ENCODE measurements at regions not wholly inside any gene's neighbourhood (a gene's known extent, or its start where the extent isn't known, plus 50 kb on each side); places are given as distances from the start of the nearest gene placed in this dataset.

DNA sequence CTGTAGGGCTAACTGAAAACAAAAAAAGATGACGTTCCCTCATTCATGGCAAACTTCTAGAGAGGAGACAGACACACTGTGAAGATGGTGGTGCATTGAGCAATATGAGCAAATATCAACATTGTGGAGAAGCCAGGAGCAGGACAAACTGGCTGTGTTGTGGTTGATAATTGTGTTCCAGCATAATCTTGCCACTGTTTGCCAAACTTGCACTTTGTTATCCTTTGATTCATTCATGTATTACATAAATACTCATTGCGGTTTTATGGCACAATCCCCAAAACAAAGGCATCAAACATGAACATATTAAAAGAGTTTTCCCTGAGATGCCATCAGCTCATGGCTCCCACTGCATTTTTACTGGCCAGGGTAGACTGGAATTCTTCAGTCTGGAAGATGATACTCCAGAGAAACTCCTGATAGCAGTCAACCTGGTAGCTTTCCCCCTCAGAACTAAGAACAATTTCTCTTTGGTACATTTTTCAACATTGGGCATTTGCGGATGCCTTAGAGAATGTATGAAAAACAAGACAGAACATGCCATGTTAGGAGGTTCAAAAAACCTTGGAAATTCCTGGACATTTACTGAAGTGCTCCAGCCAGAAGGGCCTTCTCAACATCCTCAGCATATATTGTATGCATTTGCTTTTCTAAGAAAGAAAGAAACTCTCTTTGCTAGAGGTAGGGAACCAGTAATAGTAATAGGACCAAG, 487.4 kb upstream of the CELF4 start:
- no peak for DNase-seq

DNA sequence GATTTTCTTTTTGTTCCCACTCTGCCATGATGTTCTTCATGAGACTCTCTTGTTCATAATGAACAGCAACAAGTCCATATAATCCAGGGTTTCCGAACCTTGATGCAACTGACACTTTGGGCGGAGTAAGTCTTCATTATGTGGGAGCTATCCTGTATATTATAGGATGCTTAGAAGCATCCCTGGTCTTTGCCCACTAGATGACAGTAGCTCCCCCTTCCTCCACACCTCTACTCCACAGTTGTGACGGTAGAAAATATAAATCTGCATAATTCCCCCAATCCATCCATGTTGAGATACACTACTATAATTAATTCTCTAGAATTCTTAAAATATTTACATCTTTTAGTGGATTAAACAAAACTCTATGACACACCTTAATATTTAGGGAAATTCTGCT, 482.2 kb upstream of the CELF4 start:
- DNase-seq = no peak

DNA sequence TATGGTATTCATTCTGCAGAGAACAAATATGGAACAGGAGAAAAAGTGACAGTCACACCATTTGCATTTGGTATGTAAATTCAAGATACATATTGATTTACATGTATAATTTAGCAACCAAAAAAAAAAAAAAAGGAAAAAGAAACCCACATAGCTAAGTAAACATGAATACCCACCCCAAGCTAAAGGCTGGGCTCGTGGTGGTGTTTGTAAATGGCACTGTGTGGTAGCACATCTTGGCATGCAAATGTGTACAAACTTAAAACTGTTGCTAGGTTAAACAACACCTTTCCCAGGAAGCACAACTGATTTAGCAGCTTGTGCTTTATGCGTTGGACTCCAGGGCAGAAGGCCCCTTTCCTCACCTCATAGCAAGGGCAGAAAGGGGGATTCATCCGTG, 481.1 kb upstream of the CELF4 start:
- DNase-seq = no peak

GRCh38 chr18:38045845-38046244, 480.2 kb upstream of the CELF4 start:
- DNase-seq = no peak

GRCh38 chr18:38042211-38042890, 476.8 kb upstream of the CELF4 start:
- no peak for DNase-seq

- no peak for DNase-seq
Measured at GRCh38 chr18:38038242-38038641, 472.6 kb upstream of the CELF4 start.

GRCh38 chr18:38035193-38035592, 469.6 kb upstream of the CELF4 start:
- no peak for DNase-seq

DNA sequence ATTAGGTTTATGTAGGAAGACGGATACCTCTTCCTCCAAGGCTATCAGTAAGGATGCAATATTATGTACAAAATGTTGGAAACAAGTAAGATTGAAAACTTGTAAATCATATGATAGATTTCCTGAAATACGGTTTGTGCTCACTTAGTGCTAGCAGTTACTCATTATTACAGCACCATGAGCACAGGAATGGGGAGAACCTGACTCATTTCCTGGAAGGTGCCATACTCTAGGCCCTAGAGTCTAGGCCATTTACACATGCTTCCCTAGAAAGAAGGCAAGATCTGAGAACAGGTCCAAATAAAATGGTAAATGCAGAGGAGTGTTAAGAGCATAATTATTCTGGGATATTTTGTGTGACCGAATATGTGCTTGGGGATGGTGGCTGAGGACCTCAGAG, 467.7 kb upstream of the CELF4 start:
- DNase-seq = no peak

DNA sequence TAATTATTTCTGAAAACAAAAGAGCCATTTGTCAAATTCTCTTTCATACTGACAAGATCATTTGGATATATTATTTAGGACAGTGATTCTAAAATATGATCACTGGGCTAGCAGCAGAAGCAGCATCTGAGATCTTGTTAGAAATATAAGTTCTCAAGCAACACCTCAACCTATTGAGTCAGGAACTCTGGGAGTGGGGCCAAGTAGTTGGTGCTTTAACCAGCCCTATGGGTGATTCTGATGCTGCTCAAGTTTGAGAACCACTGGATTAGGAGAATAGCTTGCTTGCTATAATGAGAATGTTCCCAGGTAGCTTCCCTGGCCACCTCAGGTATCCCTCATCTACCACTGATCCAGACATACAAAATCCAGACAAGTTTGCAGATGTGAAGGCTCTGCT, 466.9 kb upstream of the CELF4 start:
- DNase-seq = no peak

GRCh38 chr18:38028946-38029345, 463.3 kb upstream of the CELF4 start:
- no peak for DNase-seq

DNA sequence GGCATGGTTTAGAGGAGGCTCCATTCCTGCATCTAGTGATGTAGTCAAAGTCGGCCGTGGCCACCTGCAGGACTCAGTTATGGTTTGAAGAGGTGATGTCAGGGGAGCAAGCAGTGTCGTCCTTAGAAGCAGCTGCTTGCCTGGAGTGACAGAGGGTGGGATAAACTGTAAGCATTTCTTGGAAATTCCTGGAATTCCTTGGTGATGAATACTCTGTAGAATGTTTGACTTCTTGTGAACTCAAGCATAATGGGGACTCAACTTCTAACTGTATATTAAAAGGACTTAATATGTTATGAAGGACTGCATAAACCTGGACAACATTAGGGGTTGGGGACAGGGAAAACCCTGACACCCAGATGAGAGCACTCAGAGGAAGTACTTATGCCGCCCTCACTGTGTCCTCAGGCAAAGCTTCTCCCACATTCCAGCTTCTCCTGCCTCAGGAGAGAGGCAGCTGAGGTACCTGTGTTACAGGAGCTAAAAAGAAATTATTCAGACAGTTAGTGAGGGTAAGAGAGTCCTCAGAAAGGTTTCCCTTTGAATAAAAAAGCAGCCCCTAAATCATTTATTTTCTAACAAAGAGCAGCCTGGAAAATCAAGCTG, 459.9 kb upstream of the CELF4 start:
- DNase-seq = no peak

DNA sequence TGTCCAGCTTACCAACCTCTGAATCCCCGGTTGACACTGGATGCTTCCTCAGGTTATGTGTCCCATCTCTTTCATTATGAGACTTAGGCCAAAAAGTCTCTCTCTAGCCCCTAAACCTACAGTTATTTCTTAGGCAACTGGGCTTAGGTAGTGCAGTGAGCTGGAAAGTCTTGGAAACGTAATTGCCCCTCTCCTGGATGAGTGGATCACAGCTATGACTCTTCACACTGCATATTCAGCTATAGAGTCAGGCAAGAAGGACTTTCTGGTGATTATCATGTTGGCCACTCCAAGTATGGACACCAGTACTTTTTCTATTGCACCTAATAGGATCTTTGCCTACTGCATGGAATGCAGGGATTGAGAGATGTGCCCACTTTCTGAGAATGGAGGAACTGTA, 458.3 kb upstream of the CELF4 start:
- no peak for DNase-seq

GRCh38 chr18:38022234-38022633, 456.6 kb upstream of the CELF4 start:
- no peak for DNase-seq

DNA sequence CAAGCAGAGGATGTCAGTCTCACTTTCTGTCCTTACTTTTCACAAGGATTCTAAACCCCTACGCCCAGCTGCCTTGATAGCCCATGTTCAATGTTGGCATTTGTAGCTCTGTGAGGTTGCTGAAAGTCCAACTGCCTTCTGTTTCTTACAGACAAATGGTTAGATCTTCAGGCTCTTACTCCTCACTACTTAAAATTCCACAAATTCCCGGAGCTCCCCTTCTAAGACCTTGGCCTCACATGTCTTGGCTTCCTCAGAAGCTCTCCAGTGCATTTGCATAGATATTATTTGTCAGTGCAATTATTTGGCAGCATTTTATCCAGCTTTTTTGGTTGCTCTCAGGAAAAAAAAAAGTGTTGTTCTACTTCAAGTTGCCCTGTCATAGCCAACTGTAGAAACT, 453.7 kb upstream of the CELF4 start:
- no peak for DNase-seq

DNA sequence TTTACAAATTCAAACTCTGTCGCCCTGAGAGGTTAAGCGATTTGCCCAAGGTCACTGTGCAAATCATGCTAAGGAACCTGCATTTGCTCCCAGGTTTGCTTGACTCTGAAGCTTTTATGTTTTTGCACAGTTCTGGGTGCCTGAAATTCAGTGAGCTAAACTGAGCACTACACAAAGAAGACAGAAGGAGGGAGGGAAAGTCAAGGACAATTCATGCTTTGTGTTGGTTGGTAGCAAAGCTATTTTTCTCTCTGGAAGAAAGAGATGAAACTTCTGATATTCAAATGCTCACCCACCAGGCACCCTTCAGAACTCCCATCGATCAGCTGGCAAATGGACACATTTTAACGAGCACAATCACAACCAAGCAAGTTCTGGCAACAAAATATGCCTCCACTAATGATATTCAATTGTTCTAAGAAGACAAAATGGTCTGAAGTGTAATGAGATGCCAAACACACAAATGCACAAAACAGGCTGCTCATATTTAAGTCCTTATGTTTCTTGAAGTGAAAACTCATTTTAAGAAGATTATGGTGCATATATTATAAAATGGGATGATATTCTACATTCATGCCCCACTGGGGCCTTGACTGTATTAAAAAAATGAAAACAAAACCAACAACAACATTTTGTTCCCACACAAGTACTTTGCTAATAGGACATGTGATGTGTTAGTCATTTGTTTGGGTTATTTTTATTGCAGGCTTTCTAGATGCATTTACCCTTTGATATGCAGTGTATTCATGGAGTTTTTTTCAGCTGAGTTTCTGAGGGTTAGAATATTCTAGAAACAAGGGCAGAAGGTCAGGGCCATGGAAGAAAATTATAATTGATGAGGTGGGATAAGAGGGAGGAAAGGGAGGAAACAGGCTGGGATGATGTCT, 445.6 kb upstream of the CELF4 start:
- no peak for DNase-seq

GRCh38 chr18:38010037-38010436, 444.4 kb upstream of the CELF4 start:
- no peak for DNase-seq

- no peak for DNase-seq
Measured at GRCh38 chr18:38009320-38009719, 443.7 kb upstream of the CELF4 start.

DNA sequence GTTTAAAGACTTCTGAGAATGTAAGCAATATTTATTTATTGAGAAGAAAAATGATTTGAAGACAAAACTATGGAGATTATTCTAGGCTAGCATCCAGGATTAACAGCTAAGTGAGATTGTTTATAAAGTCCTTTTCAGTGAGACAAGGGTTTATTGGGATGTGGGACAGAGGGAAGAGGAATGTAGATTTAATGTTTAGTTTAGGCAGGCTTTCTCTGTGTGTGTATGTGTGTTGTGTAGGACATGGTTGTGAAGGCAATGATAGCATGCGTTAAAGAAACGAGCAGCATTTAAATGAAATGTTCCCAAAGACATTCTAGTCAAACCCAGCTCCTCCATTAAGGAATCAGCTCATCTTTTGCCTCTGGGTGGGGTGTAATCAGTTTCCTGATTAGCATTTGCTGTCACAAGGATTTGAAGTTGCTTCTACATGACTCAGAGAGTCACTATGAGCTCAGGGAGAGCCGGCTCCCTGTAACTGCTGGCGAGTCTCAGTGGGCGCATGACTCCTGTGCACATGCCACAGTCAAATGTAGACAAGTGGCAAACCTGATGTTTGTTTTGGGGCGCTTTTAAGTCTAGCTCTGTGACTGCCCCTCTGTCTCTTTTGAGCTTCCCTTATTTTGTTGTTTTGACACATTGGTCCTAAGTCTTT, 442.2 kb upstream of the CELF4 start:
- no peak for DNase-seq

DNA sequence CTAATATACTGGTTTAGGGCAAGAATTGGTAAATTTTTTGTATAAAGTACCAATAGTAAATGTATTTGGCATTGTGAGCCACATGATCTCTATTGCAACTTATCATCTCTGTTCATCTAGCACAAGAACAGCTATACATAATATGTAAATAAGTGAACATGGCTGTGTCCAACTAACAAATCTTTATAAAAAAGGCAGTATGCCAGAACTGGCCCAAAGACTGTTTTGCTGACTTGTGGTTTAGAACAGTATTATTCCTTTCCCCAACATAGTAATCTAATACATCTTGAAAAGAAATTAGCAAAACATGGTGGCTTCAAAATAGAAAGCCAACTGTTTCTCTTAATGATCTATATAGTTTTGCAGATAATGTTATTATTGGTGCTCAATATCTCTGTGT, 441.4 kb upstream of the CELF4 start:
- no peak for DNase-seq

DNA sequence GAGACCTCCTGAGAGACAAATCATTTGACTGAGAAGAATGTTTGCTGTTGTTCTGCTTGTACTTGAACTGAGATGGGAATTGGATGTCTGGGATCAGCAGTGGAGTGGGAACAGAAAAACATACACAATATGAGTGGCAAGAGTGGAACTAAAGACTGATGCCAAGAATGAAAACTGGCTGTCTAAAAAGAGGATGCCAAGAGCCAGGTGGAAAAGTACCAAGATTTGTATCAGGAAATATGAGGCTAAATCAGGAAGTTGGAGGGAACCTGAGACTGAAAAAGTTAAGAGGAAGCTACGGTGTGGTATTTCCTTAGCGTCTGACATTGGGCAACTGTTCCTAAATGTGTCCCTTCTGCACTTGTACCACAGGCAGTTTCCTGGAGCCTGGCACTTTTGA, 440.9 kb upstream of the CELF4 start:
- no peak for DNase-seq

DNA sequence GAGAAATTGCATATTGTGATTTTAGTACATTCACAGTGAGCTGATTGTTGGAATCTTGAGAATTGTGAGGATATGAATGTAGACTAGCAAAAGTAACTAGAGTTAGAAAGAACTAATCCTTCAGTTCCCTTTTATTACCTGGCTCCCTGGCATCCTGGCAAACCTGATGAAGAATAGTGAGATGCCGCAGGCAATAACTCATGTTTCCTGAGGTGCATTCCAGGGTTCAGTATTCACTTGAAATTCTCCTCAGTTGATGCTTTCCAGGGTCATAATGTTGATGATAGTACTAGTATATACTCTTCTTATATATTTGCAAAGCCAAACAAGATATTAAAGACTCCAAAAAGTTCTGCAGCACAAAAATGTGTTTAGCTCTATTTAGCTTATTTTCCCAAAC, 432.1 kb upstream of the CELF4 start:
- no peak for DNase-seq

GRCh38 chr18:37987901-37988300, 422.3 kb upstream of the CELF4 start:
- peak; percentile 57 to 72 for DNase-seq

DNA sequence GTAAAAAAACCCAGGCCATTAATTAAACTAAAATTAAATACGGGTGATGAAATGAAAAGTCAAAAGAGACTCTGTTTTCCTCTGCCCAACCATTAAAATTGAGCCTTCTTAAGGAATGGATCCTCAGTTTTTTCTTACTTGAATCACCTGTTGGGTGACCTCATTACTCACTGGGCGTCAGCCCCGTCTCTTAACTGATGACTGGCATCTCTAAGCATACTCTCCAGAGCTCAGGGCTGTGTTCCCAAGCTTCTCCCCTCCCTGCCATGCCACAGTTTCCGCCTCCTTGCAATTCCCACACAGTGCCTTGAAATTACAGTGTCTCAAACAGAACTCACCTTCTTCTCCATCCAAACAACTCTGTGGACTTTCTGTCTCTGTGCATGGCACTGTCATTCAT, 421.1 kb upstream of the CELF4 start:
- DNase-seq = no peak

Data from NCI-H187 (cell line).